ENCODE measurements at regions not wholly inside any gene's neighbourhood (a gene's known extent, or its start where the extent isn't known, plus 50 kb on each side); places are given as distances from the start of the nearest gene placed in this dataset.
"Not testable (repeated sequence)": the region's sequence is repeated elsewhere in the genome, so short reads cannot be mapped to it uniquely, and the experiment has no call there.

GRCh38 chr14:66228267-66228970 is 257.8 kb upstream of the CCDC196 start:
- no peak for DNase-seq

GRCh38 chr14:66231820-66232219 is 254.4 kb upstream of the CCDC196 start:
- no peak for DNase-seq

- no peak for DNase-seq
Measured at GRCh38 chr14:66233591-66233990, 252.6 kb upstream of the CCDC196 start.

GRCh38 chr14:66234411-66234810 is 251.8 kb upstream of the CCDC196 start:
- no peak for DNase-seq

GRCh38 chr14:66237741-66238140 is 248.4 kb upstream of the CCDC196 start:
- no peak for DNase-seq

- DNase-seq = no peak
Measured at GRCh38 chr14:66238969-66239368, 247.2 kb upstream of the CCDC196 start.

GRCh38 chr14:66239589-66239988 is 246.6 kb upstream of the CCDC196 start:
- DNase-seq = no peak

GRCh38 chr14:66240105-66240504 is 246.1 kb upstream of the CCDC196 start:
- DNase-seq = no peak

GRCh38 chr14:66242001-66242400 is 244.2 kb upstream of the CCDC196 start:
- no peak for DNase-seq

- no peak for DNase-seq
Measured at GRCh38 chr14:66244834-66245233, 241.3 kb upstream of the CCDC196 start.

GRCh38 chr14:66247662-66248193 is 238.4 kb upstream of the CCDC196 start:
- DNase-seq = no peak

GRCh38 chr14:66248256-66248655 is 237.9 kb upstream of the CCDC196 start:
- no peak for DNase-seq

- no peak for DNase-seq
Measured at GRCh38 chr14:66249544-66249943, 236.6 kb upstream of the CCDC196 start.

GRCh38 chr14:66254038-66254437 is 232.1 kb upstream of the CCDC196 start:
- DNase-seq = no peak

- DNase-seq = no peak
Measured at GRCh38 chr14:66268802-66269334, 217.3 kb upstream of the CCDC196 start.

GRCh38 chr14:66272221-66272620 is 213.9 kb upstream of the CCDC196 start:
- no peak for DNase-seq

- DNase-seq = no peak
Measured at GRCh38 chr14:66273261-66273832, 212.8 kb upstream of the CCDC196 start.

GRCh38 chr14:66278418-66278817 is 207.8 kb upstream of the CCDC196 start:
- DNase-seq = not testable (repeated sequence)

- no peak for DNase-seq
Measured at GRCh38 chr14:66281036-66281776, 205.0 kb upstream of the CCDC196 start.

- no peak for DNase-seq
Measured at GRCh38 chr14:66284346-66284745, 201.8 kb upstream of the CCDC196 start.

GRCh38 chr14:66288511-66288910 is 197.7 kb upstream of the CCDC196 start:
- no peak for DNase-seq

- DNase-seq = no peak
Measured at GRCh38 chr14:66291756-66292155, 194.4 kb upstream of the CCDC196 start.

- DNase-seq = no peak
Measured at GRCh38 chr14:66293533-66294105, 192.6 kb upstream of the CCDC196 start.
